ENCODE measurements at regions not wholly inside any gene's neighbourhood (a gene's known extent, or its start where the extent isn't known, plus 50 kb on each side); places are given as distances from the start of the nearest gene placed in this dataset.

DNA sequence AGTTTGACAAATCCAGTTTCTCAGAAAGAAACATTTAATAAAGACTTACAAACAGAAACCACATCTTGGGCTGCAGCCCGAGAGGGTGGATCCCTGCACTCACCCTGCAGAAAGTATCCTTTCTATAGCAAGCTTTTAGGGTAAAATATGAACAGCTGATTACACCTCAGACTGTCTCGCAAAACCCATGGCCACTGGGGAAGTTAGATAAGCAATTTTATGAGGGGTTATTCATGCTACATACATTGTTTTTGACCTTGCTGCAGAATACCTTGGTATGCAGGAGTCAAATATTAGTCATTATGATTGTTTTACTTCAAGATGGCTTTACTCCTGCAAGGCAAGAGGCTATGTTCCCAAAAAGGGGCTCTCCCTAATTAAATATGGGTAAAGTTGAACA lies 126.9 kb downstream of the OR2B2 start (continued):
- no peak for TF ChIP-seq EZH2 (IDR thresholded peaks at IDR 0.05; ENCODE audit: low read depth, unreplicated experiment)
- TF ChIP-seq JUNB (IDR thresholded peaks at IDR 0.05; ENCODE audit: unreplicated experiment): no peak

DNA sequence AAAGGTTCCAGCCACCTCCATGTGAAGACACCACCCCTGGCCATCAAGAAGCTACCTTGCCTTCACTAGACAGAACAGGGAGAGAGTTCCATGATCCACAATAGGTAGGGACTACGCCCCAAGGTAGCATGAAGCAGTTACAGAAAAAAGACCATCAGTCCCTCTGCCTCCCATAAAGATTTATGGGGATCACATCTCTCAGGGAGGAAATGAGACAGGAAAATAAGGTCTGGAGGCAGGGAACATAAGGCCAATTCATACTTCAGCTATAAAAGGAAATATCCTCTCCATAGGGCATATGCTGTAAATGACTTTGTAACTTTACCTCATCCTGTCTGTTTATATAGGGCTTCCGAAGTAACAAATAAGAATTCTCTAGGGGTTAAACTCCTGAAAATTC lies 129.4 kb downstream of the OR2B2 start:
- Mint-ChIP-seq H3K9me3 (peaks cover 3% of the 10 kb centered on the region), H3K4me3 (no peak overlapping the region; the same call in 2 of the 3 replicates), H3K27me3 (ENCODE audit: insufficient read depth, low read depth, poor library complexity) (peaks cover 8% of the 10 kb centered on the region), H3K36me3 (ENCODE audit: low read depth) (no peaks in the 10 kb centered on the region), H3K4me1 (peaks cover 12% of the 10 kb centered on the region), H3K27ac (no peak overlapping the region)
- 0 out of 2 replicates have a peak, but pooled peaks cover 5% of the 10 kb centered on the region for H3K4me1 ChIP-seq (ENCODE audit: insufficient read depth)
- no peaks in the 10 kb centered on the region for H4K20me1 ChIP-seq (replicated peaks; ENCODE audit: insufficient read depth)
- TF ChIP-seq JUNB (IDR thresholded peaks at IDR 0.05; ENCODE audit: unreplicated experiment): no peak
- TF ChIP-seq, protein P1, sequence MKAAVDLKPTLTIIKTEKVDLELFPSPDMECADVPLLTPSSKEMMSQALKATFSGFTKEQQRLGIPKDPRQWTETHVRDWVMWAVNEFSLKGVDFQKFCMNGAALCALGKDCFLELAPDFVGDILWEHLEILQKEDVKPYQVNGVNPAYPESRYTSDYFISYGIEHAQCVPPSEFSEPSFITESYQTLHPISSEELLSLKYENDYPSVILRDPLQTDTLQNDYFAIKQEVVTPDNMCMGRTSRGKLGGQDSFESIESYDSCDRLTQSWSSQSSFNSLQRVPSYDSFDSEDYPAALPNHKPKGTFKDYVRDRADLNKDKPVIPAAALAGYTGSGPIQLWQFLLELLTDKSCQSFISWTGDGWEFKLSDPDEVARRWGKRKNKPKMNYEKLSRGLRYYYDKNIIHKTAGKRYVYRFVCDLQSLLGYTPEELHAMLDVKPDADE (IDR thresholded peaks at IDR 0.05): no peak
- TF ChIP-seq POLR2AphosphoS5 (IDR thresholded peaks at IDR 0.05; ENCODE audit: low read depth): no peak
- DNase-seq (ENCODE audit: low spot score): no peak
- no peaks in the 10 kb centered on the region for H3K79me2 ChIP-seq (replicated peaks; ENCODE audit: insufficient read depth)
- H2AFZ ChIP-seq: no peak overlapping the region
- no peaks in the 10 kb centered on the region for H3F3A ChIP-seq (replicated peaks; ENCODE audit: low read depth)
- no peak overlapping the region for H3K4me2 ChIP-seq
- no peaks in the 10 kb centered on the region for H3K9me2 ChIP-seq (ENCODE audit: insufficient read depth)
- H3K4me3 ChIP-seq: no peak overlapping the region
- H3K36me3 ChIP-seq (ENCODE audit: insufficient read depth): no peaks in the 10 kb centered on the region
- H3K27me3 ChIP-seq (ENCODE audit: insufficient read depth): peaks cover 12% of the 10 kb centered on the region; the same call in 1 of the 2 replicates
- ATAC-seq: no peak
- H3K27ac ChIP-seq (ENCODE audit: low read depth): no peak overlapping the region

DNA sequence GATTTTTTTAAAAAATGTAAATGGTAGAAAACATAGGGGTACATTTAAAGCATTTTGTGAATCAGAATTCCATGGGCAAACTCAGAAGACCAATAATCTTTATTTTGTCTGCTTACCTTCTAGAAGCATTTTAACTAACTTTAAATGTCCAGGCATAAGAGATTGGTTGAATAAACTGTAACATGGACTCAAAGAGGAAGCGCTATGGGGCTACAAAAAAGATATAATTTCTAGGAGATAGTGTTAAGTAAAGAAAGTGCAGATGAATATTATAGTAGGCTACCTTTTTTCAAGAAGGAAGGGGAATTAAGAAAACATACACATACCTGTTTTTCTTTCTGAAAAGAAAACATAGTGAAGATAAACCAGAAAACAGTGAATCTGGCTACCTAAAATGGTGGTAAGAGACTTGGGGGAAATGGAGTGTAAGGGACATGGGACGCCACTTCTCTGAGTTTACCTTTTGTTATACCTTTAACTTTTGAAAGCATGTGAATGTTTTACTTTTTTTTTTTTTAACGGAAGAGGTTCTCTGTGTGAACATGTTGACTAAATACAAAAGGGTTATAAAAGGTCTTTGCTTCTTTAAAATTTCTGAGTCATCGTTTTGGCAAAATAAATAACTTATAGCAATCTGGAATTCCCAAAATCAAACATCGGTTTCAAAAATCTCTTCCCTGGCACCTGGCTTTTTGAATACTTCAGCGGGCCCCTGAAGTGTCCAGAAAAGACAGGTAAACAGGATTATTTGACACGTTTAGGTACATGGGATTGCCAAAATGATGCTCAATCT lies 133.4 kb downstream of the OR2B2 start:
- no peak for DNase-seq (ENCODE audit: low spot score)
- H3K9me2 ChIP-seq (ENCODE audit: insufficient read depth): no peaks in the 10 kb centered on the region
- no peak overlapping the region for H3K27ac ChIP-seq (ENCODE audit: low read depth)
- peaks cover 13% of the 10 kb centered on the region for H3K4me1 Mint-ChIP-seq
- peaks cover 18% of the 10 kb centered on the region for H3K27me3 Mint-ChIP-seq (ENCODE audit: insufficient read depth, low read depth, poor library complexity)
- H3K4me3 Mint-ChIP-seq: no peak overlapping the region; the same call in 2 of the 3 replicates
- H3F3A ChIP-seq (replicated peaks; ENCODE audit: low read depth): no peaks in the 10 kb centered on the region
- no peak overlapping the region for H3K4me2 ChIP-seq
- no peaks in the 10 kb centered on the region for H3K4me1 ChIP-seq (ENCODE audit: insufficient read depth)
- peaks cover 14% of the 10 kb centered on the region; the same call in 2 of the 3 replicates for H3K36me3 Mint-ChIP-seq (ENCODE audit: low read depth)
- no peaks in the 10 kb centered on the region for H3K36me3 ChIP-seq (ENCODE audit: insufficient read depth)
- ATAC-seq: no peak
- peaks cover 27% of the 10 kb centered on the region for H3K9me3 Mint-ChIP-seq
- no peak overlapping the region for H3K27ac Mint-ChIP-seq
- H4K20me1 ChIP-seq (replicated peaks; ENCODE audit: insufficient read depth): no peaks in the 10 kb centered on the region
- H3K4me3 ChIP-seq: no peak overlapping the region
- peaks cover 45% of the 10 kb centered on the region for H3K27me3 ChIP-seq (ENCODE audit: insufficient read depth)
- no peaks in the 10 kb centered on the region for H3K79me2 ChIP-seq (replicated peaks; ENCODE audit: insufficient read depth)
- no peak overlapping the region for H2AFZ ChIP-seq
- no peak for TF ChIP-seq CREB1 (CRISPR knock-in tag; IDR thresholded peaks at IDR 0.05; ENCODE audit: low read depth)
- no peak for TF ChIP-seq POLR2AphosphoS5 (IDR thresholded peaks at IDR 0.05; ENCODE audit: low read depth)
- TF ChIP-seq STAT1 (IDR thresholded peaks at IDR 0.05; ENCODE audit: unreplicated experiment): no peak
- TF ChIP-seq, protein P1 (IDR thresholded peaks at IDR 0.05): no peak
- no peak for TF ChIP-seq ZNF331 (CRISPR knock-in tag; IDR thresholded peaks at IDR 0.05; ENCODE audit: low read depth)
- TF ChIP-seq, protein P2, sequence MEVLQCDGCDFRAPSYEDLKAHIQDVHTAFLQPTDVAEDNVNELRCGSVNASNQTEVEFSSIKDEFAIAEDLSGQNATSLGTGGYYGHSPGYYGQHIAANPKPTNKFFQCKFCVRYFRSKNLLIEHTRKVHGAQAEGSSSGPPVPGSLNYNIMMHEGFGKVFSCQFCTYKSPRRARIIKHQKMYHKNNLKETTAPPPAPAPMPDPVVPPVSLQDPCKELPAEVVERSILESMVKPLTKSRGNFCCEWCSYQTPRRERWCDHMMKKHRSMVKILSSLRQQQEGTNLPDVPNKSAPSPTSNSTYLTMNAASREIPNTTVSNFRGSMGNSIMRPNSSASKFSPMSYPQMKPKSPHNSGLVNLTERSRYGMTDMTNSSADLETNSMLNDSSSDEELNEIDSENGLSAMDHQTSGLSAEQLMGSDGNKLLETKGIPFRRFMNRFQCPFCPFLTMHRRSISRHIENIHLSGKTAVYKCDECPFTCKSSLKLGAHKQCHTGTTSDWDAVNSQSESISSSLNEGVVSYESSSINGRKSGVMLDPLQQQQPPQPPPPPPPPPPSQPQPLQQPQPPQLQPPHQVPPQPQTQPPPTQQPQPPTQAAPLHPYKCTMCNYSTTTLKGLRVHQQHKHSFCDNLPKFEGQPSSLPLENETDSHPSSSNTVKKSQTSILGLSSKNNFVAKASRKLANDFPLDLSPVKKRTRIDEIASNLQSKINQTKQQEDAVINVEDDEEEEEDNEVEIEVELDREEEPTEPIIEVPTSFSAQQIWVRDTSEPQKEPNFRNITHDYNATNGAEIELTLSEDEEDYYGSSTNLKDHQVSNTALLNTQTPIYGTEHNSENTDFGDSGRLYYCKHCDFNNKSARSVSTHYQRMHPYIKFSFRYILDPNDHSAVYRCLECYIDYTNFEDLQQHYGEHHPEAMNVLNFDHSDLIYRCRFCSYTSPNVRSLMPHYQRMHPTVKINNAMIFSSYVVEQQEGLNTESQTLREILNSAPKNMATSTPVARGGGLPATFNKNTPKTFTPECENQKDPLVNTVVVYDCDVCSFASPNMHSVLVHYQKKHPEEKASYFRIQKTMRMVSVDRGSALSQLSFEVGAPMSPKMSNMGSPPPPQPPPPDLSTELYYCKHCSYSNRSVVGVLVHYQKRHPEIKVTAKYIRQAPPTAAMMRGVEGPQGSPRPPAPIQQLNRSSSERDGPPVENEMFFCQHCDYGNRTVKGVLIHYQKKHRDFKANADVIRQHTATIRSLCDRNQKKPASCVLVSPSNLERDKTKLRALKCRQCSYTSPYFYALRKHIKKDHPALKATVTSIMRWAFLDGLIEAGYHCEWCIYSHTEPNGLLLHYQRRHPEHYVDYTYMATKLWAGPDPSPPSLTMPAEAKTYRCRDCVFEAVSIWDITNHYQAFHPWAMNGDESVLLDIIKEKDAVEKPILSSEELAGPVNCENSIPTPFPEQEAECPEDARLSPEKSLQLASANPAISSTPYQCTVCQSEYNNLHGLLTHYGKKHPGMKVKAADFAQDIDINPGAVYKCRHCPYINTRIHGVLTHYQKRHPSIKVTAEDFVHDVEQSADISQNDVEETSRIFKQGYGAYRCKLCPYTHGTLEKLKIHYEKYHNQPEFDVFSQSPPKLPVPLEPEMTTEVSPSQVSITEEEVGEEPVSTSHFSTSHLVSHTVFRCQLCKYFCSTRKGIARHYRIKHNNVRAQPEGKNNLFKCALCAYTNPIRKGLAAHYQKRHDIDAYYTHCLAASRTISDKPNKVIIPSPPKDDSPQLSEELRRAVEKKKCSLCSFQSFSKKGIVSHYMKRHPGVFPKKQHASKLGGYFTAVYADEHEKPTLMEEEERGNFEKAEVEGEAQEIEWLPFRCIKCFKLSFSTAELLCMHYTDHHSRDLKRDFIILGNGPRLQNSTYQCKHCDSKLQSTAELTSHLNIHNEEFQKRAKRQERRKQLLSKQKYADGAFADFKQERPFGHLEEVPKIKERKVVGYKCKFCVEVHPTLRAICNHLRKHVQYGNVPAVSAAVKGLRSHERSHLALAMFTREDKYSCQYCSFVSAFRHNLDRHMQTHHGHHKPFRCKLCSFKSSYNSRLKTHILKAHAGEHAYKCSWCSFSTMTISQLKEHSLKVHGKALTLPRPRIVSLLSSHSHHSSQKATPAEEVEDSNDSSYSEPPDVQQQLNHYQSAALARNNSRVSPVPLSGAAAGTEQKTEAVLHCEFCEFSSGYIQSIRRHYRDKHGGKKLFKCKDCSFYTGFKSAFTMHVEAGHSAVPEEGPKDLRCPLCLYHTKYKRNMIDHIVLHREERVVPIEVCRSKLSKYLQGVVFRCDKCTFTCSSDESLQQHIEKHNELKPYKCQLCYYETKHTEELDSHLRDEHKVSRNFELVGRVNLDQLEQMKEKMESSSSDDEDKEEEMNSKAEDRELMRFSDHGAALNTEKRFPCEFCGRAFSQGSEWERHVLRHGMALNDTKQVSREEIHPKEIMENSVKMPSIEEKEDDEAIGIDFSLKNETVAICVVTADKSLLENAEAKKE (CRISPR knock-in tag; IDR thresholded peaks at IDR 0.05): no peak
- no peak for TF ChIP-seq ZNF114 (CRISPR knock-in tag; IDR thresholded peaks at IDR 0.05)
- no peak for TF ChIP-seq JUNB (IDR thresholded peaks at IDR 0.05; ENCODE audit: unreplicated experiment)
